HAP-1 (cell line): ENCODE measurements at regions not wholly inside any gene's neighbourhood (a gene's known extent, or its start where the extent isn't known, plus 50 kb on each side); places are given as distances from the start of the nearest gene placed in this dataset.

Experiments used
- DNase-seq, 2 experiments: peaks; one replicate each; pipeline ENCODE4 v3.0.0-alpha.2; 2016 to 2020; ENCODE audit warnings: low spot score in 2 of 2
- H3K27me3 ChIP-seq: fragments of 250-450 bp; sonication (Bioruptor Pico); 2 replicates; pipeline ENCODE4 v1.5.1; 2020; ENCODE audit warnings: low read depth, mild to moderate bottlenecking, moderate library complexity
- H3K36me3 ChIP-seq: fragments of 250-450 bp; sonication (Bioruptor Pico); replicated peaks from 2 replicates; pipeline ENCODE4 v1.5.1; 2020; ENCODE audit warnings: mild to moderate bottlenecking
- H3K4me1 ChIP-seq: fragments of 250-450 bp; sonication (Bioruptor Pico); 2 replicates; pipeline ENCODE4 v1.5.1; 2020; ENCODE audit warnings: mild to moderate bottlenecking
- H3K4me3 ChIP-seq: fragments of 250-450 bp; sonication (Bioruptor Pico); 2 replicates; pipeline ENCODE4 v1.5.1; 2020; ENCODE audit warnings: mild to moderate bottlenecking, moderate library complexity
- H3K9me3 ChIP-seq: fragments of 250-450 bp; sonication (Bioruptor Pico); 2 replicates; pipeline ENCODE4 v1.5.1; 2020; ENCODE audit warnings: mild to moderate bottlenecking, moderate library complexity
- in situ Hi-C: fragments of 300-500 bp; cut with MboI; formaldehyde crosslinking; loops from 3 replicates; pipeline ENCODE4 v1.14.3; 2020; ENCODE audit warnings: low sequenced_read_pairs, inconsistent platforms, mixed read lengths

DNA sequence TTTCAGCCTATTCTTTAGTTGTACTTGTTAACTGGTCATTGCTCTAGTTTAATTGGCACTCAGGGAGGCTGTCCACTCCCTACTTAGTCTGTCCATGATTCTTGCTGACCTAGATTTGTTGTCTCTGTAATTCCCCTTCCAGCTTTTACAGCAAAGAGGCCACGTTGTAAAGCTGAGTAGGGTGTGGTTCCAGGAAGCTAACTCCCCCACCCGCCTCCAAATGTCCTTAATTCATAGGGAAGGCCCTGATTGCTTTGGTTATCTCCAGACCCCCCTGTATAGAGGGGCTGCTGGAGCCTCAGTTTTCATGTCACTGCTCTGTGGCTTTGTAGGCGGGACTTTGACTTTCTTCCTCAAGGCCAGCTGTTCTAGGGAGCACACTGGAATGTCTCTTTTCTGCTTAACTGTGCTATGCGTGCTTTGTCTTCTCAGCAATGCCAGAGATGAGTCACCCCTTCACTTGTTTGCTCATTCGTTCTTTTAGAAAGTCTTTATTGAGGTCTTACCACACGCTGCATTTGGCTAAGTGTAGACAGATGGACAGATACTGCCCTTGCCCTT is 175.1 kb upstream of the JAG1 start:
- DNase-seq = peak; percentile 18 to 24
- Histone ChIP-seq H3K4me1 (no peaks in the 10 kb centered on the region), H3K36me3 (no peaks in the 10 kb centered on the region), H3K9me3 (no peaks in the 10 kb centered on the region), H3K27me3 (no peaks in the 10 kb centered on the region), H3K4me3 (no peak overlapping the region)
- in situ Hi-C loops = no loop called here

DNA sequence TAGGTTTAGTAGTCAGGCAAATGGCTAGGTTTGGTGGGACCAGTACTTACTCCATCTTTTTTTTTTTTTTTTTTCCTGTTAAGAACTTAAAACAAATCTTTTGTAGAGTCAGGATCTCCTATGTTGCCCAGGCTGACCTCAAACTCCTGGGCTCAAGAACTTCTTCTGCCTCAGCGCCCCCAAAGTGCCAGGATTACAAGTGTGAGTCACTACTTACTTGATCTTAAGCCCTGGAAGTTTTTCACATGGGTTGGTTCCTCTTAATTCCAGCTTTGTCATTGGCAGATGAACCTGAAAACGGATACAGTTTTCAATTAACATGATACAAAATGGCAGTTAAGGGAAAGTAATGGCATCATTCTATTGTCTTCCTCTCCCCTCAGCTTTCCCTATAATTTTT is 179.4 kb upstream of the JAG1 start:
- in situ Hi-C loops = no loop called here
- no peak overlapping the region for H3K4me3 ChIP-seq
- no peak for DNase-seq
- no peaks in the 10 kb centered on the region for H3K36me3 ChIP-seq
- H3K4me1 ChIP-seq = no peaks in the 10 kb centered on the region
- H3K27me3 ChIP-seq = no peaks in the 10 kb centered on the region
- no peaks in the 10 kb centered on the region for H3K9me3 ChIP-seq

GRCh38 chr20:10853731-10854130 is 179.9 kb upstream of the JAG1 start:
- Histone ChIP-seq H3K36me3 (no peaks in the 10 kb centered on the region), H3K9me3 (no peaks in the 10 kb centered on the region), H3K4me1 (no peaks in the 10 kb centered on the region), H3K27me3 (no peaks in the 10 kb centered on the region), H3K4me3 (no peak overlapping the region)
- no peak for DNase-seq
- in situ Hi-C loops = no loop called here

DNA sequence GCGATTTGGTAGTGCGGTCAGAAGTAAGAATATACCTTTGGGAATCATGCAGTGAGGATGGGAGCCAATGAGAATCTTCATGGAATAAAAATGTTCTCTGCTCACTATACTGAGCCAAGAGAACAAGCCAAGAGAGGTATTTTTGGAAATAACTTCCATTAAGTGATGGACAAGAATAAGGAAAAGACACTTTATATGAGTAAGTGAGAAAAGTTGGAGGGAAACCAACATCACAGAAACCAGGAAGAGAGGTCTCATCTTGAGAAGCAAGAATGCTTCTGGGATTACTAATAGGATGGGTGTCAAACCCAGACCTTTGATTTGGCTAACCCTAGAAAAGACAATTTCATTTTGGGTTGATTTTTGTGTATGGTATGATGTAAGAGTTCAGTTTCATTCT is 181.2 kb upstream of the JAG1 start:
- no peaks in the 10 kb centered on the region for H3K36me3 ChIP-seq
- no peaks in the 10 kb centered on the region for H3K27me3 ChIP-seq
- H3K9me3 ChIP-seq = no peaks in the 10 kb centered on the region
- H3K4me3 ChIP-seq = no peak overlapping the region
- DNase-seq = no peak
- in situ Hi-C loops = no loop called here
- H3K4me1 ChIP-seq = no peaks in the 10 kb centered on the region

- in situ Hi-C loops = no loop called here
These were observed 182.0 kb upstream of the JAG1 start for GRCh38 chr20:10855778-10856177.

GRCh38 chr20:10856237-10857015 is 182.6 kb upstream of the JAG1 start:
- Histone ChIP-seq H3K27me3 (no peaks in the 10 kb centered on the region), H3K36me3 (no peaks in the 10 kb centered on the region), H3K4me3 (no peak overlapping the region), H3K9me3 (no peaks in the 10 kb centered on the region), H3K4me1 (no peaks in the 10 kb centered on the region)
- in situ Hi-C loops = no loop called here
- DNase-seq = no peak

More at GRCh38 chr20:10855778-10856177, 182.0 kb upstream of the JAG1 start:
- no peaks in the 10 kb centered on the region for H3K9me3 ChIP-seq
- H3K4me1 ChIP-seq = no peaks in the 10 kb centered on the region
- no peak for DNase-seq
- no peaks in the 10 kb centered on the region for H3K27me3 ChIP-seq
- H3K4me3 ChIP-seq = no peak overlapping the region
- no peaks in the 10 kb centered on the region for H3K36me3 ChIP-seq

DNA sequence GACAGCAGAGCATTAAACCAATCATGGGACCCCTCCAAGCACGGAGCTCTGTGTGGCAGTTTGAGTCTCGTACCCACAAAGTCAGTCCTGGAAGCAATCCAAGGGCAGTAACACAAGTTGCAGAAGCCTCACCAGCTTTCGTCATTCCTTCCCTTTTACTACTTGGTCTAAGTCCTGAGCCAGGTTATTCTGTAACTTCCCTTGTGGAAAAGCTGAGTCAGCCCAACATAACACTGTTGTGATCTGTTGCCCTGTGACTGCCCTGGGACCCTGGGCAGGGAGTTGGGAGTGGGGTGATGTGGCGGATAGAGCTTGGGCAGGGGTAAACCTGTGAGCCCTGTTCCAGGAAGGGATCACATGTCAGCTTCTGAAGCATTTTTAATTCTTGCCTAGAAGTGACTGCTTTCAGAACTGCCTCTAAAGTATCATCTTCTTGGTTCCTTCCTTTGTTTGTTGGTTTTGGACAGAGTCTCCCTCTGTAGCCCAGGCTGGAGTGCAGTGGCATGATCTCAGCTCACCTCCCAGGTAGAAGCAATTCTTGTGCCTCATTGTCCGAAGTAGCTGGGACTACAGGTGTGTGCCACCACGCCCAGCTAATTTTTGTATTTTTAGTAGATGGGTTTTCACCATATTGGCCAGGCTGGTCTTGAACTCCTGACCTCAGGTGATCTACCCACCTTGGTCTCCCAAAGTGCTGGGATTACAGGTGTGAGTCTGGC is 183.7 kb upstream of the JAG1 start:
- in situ Hi-C loops = no loop called here
- no peak overlapping the region for H3K4me3 ChIP-seq
- no peaks in the 10 kb centered on the region for H3K4me1 ChIP-seq
- DNase-seq = no peak
- no peaks in the 10 kb centered on the region for H3K9me3 ChIP-seq
- no peaks in the 10 kb centered on the region for H3K36me3 ChIP-seq
- H3K27me3 ChIP-seq = no peaks in the 10 kb centered on the region

- no peaks in the 10 kb centered on the region for H3K36me3 ChIP-seq
- H3K4me1 ChIP-seq = no peaks in the 10 kb centered on the region
- DNase-seq = no peak
- in situ Hi-C loops = no loop called here
- H3K27me3 ChIP-seq = no peaks in the 10 kb centered on the region
- no peak overlapping the region for H3K4me3 ChIP-seq
- no peaks in the 10 kb centered on the region for H3K9me3 ChIP-seq
These were observed 187.3 kb upstream of the JAG1 start for GRCh38 chr20:10861090-10861489.

DNA sequence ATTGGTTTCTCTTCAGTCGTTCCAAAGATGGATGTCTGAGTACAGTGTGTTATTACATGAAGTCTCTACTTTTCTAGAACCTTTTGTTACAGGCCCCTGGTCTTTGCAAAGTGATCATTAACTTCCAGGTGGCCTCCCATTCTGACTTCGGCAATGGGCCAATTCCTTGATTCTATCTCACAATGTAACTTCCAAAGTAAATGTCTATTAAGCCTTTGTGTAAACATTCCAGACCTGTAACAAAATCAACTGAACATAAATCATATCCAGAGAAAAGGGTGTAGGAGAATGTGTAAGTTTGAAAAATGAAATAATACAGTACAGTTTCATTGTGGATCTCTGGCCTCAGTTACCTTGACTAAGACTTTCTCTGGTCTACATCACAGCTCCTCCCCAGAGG is 187.8 kb upstream of the JAG1 start:
- no peaks in the 10 kb centered on the region for H3K36me3 ChIP-seq
- H3K27me3 ChIP-seq = no peaks in the 10 kb centered on the region
- in situ Hi-C loops = no loop called here
- DNase-seq = peak; percentile 5 to 25
- H3K4me1 ChIP-seq = no peaks in the 10 kb centered on the region
- no peak overlapping the region for H3K4me3 ChIP-seq
- H3K9me3 ChIP-seq = no peaks in the 10 kb centered on the region

GRCh38 chr20:10863337-10864060 is 189.7 kb upstream of the JAG1 start:
- no peaks in the 10 kb centered on the region; the same call in 1 of the 2 replicates for H3K27me3 ChIP-seq
- DNase-seq = no peak
- no peaks in the 10 kb centered on the region for H3K36me3 ChIP-seq
- H3K4me3 ChIP-seq = no peak overlapping the region
- in situ Hi-C loops = no loop called here
- H3K4me1 ChIP-seq = no peaks in the 10 kb centered on the region
- no peaks in the 10 kb centered on the region for H3K9me3 ChIP-seq

- Histone ChIP-seq H3K9me3 (no peaks in the 10 kb centered on the region), H3K27me3 (no peaks in the 10 kb centered on the region; the same call in 1 of the 2 replicates), H3K4me3 (no peak overlapping the region), H3K36me3 (no peaks in the 10 kb centered on the region), H3K4me1 (no peaks in the 10 kb centered on the region)
- in situ Hi-C loops = no loop called here
- DNase-seq = no peak
These were observed 190.4 kb upstream of the JAG1 start for GRCh38 chr20:10864076-10864672.

DNA sequence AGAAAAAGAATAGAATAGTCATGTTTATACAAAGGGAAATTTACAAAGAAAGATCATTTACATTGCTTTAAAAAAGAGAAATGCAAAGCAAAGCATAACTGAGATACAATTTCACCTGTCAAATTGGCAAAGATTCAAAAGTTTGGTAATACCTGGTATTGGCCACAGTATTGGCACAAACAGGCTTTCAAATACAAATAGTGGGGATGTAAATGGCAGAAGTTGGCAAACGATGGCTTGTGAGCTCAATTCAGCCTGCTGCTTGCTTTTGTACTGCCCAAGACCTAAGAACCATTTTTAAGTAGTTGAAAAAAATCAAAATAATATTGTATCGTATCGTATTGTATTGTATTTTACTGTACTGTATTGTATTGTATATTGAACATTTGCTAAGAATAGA is 194.5 kb upstream of the JAG1 start:
- H3K36me3 ChIP-seq = no peaks in the 10 kb centered on the region
- no peak for DNase-seq
- no peaks in the 10 kb centered on the region for H3K9me3 ChIP-seq
- in situ Hi-C loops = no loop called here
- H3K4me1 ChIP-seq = no peaks in the 10 kb centered on the region
- H3K27me3 ChIP-seq = no peaks in the 10 kb centered on the region; the same call in 1 of the 2 replicates
- no peak overlapping the region for H3K4me3 ChIP-seq

GRCh38 chr20:10873026-10873425 is 199.2 kb upstream of the JAG1 start:
- in situ Hi-C loops = no loop called here
- no peak for DNase-seq
- Histone ChIP-seq H3K36me3 (no peaks in the 10 kb centered on the region), H3K4me3 (no peak overlapping the region), H3K9me3 (no peaks in the 10 kb centered on the region), H3K4me1 (no peaks in the 10 kb centered on the region), H3K27me3 (no peaks in the 10 kb centered on the region; the same call in 1 of the 2 replicates)
